Central memory CD4-positive, alpha-beta T cell (primary cell): ENCODE measurements at regions not wholly inside any gene's neighbourhood (a gene's known extent, or its start where the extent isn't known, plus 50 kb on each side); places are given as distances from the start of the nearest gene placed in this dataset.
"Not testable (repeated sequence)": the region's sequence is repeated elsewhere in the genome, so short reads cannot be mapped to it uniquely, and the experiment has no call there.

ENCODE experiments used
- DNase-seq: peaks from one replicate; pipeline ENCODE4 v3.0.0; 2022

DNA sequence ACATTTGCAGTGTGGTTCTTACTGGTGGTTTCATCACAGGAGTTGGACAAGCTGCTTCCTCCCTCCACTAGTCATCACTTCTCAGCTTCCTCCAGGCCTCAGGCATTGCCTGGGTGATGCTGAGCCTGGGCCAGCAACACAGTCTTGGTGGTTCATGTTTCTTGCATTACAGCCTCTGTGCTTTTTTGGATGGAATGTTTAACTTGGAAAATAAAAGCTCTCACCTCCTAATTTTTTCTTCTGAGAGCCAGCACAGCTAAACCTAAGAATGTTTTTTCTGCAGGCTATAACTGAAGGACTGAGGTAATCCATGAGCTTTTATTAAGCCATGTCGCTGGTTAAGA lies 66.1 kb upstream of the RHOU start:
- DNase-seq: no peak

DNA sequence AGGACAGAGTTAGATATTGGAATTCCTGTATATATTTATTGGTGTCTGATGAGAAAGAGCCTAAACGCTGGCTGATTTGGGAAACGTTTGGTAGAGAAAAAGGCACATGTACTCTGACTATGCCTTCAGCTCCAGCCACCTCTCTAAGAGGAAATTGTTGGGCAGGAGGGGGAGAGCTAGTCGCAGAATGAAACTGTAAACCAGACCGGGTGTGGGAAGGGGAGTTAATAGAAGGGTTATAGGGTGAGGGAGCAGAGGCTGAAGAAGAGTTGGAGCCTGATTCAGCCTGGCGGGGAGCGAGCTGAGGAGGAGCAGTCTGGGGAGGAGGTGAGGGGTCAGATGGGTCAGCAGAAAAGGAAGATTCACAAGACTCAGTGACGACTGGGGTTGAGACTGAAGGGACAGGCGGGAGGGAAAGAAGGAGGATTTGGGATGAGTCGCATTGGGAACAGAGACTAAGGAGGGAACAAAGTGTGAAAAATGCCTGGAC lies 54.2 kb upstream of the RHOU start:
- not testable (repeated sequence) for DNase-seq

DNA sequence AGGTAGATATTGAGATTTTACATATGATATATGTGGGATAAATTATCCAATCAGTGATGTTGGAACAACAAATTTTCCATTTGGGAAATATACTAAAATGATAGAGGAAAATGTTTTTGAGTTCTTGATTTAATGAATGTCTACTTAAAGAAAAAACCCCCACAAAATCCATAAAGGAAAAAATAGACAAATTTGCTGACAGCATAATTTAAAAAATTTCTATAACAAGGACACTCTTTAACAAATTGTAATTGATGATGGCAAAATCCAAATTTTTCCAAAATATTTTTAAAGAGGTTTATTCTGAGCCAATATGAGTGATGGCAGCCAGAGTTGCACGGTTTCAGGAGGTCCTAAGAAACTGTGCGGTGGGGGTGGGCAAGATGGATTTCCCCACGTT lies 51.9 kb upstream of the RHOU start:
- DNase-seq: no peak

DNA sequence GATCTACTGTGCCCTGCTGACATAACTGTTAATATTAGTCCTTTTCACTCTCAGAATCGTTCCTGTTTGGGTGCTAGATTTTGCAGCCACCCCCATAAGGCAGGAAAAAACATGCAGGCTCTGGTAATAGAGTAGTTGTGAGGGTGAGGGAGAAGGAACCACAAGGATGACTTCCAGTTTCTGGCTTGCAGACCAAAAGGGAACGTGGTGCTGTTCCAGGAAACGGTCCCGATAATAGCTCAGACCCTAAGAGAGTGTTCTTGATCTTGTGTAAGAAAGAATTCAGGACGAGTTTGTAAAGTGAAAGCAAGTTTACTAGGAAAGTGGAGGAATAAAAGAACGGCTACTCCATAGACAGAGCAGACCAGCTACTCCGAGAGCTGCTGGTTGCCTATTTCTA lies 50.7 kb upstream of the RHOU start:
- no peak for DNase-seq

DNA sequence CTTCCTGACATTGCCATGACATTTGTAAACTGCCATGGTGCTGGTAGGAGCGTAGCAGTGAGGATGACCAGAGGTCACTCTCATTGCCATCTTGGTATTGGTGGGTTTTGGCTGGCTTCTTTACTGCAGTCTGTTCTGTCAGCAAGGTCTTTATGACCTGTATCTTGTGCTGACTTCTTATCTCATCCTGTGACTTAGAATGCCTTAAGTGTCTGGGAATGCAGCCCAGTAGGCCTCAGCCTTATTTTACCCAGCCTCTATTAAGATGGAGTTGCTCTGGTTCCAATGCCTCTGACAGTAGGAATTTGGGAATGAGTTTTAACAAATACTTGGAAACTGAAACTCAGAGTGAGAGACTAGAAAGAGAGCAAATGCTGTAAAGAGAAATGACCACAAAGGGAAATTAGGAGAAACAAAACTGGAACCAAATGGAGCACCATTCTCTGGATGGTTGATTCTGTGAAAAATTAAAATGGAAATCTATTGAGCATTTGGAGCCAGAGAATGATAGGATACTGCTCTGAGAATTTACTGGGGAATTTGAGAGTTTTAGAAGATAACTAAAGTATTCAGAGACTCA lies 50.1 kb upstream of the RHOU start:
- DNase-seq: no peak
